ENCODE measurements at regions not wholly inside any gene's neighbourhood (a gene's known extent, or its start where the extent isn't known, plus 50 kb on each side); places are given as distances from the start of the nearest gene placed in this dataset.

DNA sequence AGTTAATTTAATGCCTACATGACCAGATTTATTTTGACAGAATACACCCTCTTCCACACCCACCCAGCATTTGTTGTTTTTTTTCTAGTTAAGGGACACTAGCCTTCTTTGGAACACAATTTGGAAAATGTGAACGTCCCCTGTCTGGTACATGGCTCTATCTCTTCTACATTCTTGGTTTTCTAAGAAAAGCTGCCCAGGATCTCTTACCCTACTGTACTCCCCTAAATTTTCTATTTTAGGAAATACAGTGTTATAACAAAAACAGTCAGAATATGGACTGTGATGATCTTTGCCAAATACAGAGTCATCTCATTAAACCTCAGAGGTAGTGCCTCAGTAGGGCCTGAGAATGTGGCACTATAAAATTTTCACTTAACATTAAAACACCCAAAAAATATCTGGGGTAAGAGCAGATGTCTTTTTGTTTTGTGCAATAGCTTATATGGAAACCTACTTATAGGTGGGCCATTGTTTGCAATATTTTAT is 93.1 kb upstream of the SPON1 start:
- no peak for DNase-seq (ENCODE audit: low read depth in 3 of 3)

DNA sequence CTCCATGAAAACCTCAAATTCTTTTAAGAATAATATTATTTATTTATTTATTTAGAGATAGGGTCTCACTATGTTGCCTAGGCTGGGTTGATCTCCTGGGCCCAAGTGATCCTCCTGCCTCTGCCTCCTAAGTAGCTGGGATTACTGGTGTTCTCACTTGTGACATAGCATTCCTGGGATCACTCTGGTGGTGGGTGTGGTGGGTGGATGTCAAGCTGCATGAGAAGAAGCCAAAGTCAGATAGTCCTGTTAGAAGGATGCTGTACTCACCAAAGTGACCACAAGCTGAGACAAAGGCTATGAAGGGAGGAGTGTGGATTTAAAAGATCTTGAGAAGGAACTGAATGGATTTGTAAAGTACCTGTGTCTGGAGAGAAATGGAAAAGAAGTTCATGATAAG is 87.9 kb upstream of the SPON1 start:
- no peak for DNase-seq (ENCODE audit: low read depth in 3 of 3)

DNA sequence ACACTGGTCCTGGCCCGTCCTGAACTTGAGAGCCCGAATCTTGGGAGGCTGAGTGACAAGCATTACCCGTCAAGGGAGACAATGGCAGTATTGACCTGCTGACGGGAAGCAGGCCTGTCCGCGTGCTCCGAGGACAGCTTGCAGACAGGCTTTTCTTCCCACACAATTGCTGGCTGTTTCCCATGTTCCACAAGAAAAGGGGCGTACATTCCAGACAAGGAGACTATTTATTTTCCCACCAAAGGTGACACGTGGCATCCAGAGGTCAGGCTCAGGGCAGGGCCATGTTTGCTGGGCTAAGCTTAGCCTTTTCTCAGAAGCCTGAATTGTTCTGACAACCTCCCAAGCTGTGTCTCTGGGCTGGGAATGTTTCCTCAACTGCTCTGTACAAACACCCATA is 86.9 kb upstream of the SPON1 start:
- DNase-seq (ENCODE audit: low read depth in 3 of 3), result no peak

DNA sequence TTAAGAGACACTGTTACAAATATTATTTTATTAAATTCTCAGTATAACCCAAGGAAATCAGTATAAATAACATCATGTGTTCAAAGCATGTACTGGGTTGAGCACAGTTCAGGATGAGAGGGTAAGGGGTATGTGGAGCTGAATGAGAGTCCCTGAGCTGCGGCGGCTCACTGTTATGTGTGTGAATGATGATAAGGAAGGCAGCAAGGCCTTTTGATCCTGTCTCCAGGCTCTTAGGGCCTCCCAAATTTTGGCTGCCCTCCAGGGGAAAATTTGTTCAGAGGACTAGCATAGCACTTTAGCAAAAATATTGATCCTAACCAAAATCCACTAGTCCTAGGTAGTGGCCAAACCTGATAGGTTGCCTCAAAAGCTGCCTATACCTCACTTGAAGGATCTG is 86.1 kb upstream of the SPON1 start:
- DNase-seq (ENCODE audit: low read depth in 3 of 3), result no peak

DNA sequence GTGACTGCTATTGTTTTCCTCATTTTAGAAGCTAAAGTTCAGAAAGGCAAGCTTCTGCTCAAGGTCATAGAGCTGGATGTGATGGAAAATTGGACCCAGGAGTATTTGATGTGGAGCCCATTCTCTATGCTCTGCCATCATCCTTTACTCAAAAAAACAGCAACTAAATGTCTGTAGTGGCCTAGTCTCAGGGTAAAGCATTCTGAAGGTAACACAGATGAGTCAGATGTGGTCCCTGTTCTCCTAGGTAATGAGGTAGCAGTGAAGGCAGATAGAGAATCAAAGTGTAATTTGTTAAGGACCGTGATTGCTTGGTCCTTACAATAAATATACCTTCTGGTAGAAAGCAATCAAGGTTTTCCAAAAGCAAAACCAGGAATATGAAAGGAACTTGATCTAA is 84.4 kb upstream of the SPON1 start:
- no peak for DNase-seq (ENCODE audit: low read depth in 3 of 3)

DNA sequence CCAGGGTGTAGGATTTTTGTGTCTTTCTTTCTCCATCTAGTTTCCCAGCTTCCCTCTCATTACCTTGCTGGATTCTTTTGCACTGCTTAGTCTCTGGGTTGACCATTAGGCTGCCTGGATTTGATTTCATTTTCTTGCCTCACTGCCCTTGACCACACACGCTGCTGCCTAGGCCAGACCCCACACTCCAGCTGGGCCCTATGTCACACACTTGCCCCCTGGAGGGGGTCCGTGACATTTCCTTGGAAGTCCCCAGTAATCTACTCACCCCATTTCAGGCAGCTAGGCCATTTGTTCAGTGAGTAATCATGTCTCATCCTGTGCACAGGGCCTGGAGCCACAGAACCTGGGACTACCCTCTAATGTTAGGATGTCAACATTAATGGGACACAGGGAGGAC is 81.9 kb upstream of the SPON1 start:
- DNase-seq (ENCODE audit: low read depth in 3 of 3), result no peak

DNA sequence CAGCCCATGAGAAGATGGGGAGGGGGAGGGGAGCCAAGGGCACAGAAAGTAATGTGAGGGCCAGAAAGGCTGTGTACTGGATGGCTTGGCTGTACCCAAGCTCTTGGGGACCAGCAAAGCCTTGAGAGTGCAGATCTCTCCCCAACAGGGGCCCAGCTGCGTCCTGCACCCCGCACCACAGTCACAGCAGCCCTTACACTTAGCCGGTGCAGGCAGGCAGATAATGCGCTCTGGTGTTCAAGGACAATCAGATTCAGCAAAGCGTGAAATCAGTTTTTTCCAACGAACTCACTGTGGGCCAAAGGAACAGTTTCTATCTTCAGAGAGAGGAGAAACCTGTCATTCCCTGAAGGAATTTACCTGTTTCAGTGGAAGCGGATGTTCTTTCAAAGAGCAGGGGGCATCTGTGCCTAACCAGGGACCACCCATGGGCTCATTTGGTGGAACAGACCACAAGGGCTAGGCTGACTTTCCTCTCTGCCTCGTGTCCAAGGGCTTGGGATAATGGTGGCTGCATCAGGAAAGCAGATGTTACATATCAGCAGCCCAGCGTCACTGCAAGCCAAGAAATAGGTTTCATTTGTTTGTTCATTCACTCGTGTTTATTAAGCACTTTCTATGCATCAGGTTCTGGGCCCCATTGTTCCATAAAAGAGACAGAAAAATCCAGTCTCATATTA is 81.2 kb upstream of the SPON1 start:
- DNase-seq (ENCODE audit: low read depth in 3 of 3), result no peak

DNA sequence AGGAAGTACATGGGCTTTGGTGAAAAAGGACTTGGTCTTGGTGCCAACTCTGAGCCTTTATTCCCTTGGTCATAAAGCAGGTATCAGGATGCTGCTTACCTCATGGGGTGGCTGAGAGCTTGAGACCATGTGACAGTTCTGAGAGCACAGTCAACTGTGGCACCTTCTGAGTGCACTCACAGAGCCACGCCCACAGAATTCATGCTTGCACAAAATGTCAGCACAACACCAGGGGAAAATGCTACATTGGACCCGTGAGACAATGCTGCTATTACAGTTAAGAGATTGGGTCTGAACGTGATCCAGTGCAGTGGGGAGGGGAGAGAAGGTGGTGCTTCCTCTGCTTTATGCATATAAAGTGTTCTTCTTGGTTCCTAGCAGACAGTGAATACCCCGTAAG is 79.5 kb upstream of the SPON1 start:
- DNase-seq (ENCODE audit: low read depth in 3 of 3), result no peak

DNA sequence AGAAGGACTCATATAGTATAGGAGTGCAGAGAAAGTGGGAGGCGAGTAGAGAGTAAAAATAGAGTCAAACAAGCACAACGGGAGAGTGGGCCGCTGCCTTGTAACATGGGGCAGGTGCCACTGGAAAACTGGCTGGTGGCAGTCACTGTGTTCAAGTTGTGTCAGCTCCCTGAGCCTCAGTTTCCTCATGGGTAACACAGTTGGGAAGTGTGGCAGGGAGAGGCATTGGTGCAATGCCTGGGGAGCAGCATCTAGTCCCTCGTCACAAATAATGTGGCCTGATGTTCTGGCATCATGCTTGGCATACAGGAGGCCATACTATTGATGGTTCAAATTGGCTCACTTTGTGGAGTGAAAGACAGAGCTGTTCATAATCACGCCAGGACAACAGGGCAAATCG is 78.9 kb upstream of the SPON1 start:
- DNase-seq (ENCODE audit: low read depth in 3 of 3), result no peak

DNA sequence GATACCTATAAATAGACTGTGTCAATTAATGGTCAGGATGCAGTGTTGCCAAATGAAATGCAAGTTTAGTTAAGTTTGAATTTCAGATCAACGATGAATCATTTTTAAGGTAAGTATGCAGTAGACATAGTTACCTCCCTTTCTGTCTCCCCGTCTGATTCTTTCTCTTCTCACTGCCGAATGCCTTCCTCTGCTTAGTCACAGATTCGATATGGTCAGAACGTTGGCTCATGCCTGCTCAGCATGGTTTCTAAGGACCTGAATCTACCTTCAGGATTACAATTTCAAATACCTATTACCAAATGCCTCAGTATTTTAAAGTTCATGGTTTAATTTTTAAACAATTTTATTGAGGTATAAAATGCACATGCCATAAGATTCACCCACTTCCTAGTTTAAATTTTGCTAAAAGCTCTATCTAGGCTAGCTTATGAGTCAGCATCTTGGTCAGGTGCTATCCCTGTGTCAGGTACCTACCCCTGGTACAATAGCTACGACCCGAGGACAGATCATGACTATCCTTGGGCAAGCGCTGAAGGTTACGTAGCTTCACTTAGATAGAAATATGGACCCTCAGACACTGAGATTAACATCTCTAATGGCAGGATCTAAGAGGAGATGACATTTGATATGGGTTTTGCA is 78.2 kb upstream of the SPON1 start:
- DNase-seq (ENCODE audit: low read depth in 3 of 3), result no peak

DNA sequence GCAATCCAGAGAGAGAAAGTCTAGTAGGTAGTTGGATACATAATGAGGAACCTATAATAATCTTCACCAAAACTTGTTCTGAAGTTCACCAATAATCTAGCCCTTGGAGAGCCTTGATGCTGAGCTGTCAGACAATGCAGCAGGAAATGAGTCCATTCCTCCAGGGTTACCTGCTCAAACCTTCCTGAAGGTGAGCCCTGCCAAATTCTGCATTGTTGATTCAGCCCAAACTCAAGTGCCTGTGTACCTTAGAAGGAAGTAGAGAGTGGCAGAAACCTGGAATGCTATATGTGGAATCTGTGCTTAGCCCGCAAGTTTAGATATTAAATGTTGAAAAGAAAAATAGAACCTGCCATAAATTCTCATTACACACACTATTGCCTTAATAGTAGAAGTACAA is 77.4 kb upstream of the SPON1 start:
- DNase-seq (ENCODE audit: low read depth in 3 of 3), result no peak

DNA sequence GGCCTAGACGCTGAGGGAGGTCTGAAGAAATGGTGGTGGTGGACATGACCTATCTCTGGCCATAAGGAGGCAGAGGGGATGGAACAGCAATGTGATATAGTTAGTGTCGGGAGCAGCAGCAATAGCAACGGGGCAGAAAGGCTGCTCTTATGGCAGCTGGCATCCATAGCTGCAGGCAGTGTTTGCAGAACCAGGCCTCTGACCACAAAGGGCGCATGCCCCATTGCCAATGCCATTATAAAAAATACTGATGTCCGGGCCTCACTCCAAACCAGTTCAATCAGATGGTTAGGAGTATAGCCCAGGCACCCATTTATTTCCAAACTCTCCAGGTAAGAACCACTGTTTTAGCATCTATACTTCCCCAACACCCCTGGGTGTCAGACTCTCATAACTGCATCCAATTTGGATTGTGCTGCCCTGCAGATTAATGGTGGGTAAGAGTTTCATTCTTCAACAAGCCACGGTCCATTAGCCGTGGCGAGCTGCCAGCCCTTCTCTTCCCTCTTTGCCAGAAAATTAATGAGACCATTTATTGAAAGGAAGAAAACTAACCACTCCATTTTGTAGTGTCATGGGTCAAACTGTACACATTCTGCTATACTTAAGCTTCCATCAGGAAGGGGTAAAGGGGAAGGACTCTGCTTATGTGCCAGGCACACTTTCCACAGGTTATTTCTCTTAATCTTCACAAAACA is 72.8 kb upstream of the SPON1 start:
- no peak for DNase-seq (ENCODE audit: low read depth in 3 of 3)

DNA sequence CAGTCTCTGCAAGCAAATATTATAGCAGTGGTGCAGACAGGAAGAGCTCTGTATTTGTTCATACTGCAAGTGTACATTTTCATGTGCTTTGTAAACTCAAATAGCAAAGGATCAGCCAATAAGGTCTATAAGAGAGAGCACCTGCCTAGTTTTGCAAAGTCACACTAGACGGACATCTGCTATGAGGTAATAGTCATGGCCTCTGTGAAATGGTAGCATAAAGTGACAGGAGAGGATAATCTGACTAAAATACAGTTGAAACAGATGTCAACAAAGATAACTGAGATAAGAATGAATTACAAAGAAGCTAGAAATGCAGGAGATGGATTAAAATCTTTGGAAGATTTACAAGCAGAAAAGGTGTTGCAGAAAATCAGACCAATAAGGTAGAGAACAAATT is 70.6 kb upstream of the SPON1 start:
- no peak for DNase-seq (ENCODE audit: low read depth in 3 of 3)

DNA sequence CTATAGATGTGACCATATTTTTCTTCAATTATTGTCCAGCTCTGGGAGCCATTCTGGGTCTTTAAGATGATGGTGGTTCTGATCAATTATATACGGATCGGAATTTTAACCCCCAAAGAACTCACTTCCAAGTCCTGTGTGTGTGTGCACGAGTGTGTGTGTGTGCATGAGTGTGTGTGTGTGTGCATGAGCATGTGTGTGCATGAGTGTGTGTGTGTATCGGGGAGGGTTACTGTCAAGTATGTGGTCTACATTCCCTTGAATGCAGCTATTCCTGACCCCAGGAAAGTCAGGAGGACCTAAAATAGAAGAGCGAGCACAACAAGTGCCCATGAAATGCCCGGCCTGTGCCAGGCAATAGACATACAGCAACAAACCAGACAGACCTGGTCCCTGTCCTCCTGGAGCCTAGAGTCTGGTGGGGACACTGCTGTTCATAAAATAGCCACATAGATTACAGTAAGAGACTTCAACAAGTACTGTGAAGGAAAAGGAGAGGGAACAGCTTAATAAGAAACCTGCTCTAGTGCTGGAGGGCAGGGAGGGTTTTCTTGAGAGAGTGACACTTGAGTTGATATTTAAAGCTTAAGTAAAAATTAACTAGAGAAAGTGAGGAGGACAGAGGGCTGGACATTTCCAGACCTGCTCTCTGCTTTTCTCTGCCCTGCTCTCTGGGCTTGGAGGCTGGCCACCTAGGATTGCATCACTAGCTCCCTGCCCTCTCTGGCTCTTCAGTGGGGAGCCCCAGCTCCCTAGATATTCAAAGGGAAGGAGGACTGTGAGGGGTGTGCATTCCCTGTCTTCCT is 66.1 kb upstream of the SPON1 start:
- no peak for DNase-seq (ENCODE audit: low read depth in 3 of 3)

DNA sequence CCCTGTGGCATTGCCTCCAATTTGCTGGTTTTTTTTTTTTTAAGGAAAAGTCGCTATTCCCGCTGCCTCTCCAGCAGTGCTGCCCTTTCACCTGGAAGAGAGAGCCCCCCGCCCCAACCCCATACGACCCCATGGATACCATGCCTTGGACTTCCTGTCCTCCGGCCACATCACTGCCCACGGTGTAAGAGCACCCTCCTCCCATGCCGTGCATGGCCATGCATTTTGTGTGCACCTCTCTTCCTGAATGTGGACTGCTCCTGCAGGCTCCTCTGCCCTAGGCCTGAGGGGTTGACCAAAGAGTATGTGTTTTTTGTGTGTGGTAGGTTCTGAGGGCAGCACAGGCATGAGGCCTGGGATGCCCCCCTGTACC is 65.6 kb upstream of the SPON1 start:
- DNase-seq (ENCODE audit: low read depth in 3 of 3), result no peak

DNA sequence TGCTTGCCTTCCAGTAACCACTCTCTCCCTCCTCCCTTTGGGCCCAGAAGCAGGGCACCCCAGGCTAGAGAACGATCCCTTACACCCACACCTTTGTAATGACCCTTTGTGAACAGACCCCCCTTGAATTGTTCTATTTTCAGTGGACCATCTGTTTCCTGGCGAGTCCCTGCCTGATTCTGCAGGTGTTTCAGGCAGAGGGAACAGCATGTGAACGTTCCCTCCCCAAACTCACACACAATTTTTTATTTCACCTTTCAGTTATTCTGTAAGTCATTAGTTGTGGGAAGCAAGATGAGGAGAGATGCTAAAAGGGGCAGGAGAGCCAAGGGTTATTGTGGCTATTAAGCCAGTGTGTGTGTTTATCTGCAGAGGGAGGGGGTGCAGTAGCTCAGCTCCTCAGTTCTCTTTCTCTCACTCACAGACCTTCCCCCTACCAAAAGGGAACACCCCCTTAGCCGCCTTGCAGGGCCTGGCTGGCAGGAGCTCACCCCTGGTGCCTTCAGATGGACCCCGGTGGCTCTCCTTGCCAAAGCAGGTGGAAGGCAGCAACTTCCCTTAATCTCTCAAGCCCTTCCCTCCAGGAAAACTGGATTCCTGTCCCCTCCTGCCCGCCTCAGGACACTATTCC is 64.8 kb upstream of the SPON1 start:
- DNase-seq (ENCODE audit: low read depth in 3 of 3), result no peak

DNA sequence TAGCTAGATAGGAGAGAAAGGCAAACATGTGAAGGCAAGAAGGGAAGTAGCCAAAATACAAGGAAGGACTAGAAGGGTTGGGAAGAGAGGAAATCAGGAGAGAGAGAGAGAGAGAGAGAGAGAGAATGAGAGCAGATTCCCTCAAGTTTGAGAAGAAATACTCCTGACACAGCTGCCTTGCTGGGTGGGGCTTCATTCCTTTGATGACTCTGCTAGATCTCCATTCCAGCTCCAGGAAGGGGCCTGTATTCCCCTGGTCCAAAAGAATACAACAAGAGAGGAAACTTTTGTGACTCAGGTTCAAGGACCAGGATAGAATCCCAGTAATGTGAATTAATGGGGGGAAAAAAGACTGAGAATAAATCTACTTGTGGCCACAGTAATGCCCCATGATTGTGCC is 62.9 kb upstream of the SPON1 start:
- DNase-seq (ENCODE audit: low read depth in 3 of 3), result no peak

DNA sequence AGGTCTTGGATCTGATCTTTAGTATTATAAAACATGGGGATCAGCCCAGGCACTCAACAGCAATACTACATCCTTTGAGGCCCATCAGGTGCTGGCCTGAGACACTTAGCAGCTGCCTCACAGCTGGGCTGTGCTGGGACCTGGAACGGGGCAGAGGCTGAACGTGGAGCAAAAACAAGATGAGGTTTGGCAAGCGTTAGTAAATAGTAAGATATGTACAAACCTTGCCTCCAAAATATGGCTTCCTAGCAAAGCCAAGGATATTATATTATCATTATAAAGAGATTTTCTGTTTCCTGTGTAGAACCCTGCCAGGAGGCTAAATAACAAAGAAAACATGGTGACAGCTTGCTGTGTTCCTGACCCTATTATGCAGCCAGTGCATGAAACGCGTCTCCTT is 60.0 kb upstream of the SPON1 start:
- no peak for DNase-seq (ENCODE audit: low read depth in 3 of 3)

DNA sequence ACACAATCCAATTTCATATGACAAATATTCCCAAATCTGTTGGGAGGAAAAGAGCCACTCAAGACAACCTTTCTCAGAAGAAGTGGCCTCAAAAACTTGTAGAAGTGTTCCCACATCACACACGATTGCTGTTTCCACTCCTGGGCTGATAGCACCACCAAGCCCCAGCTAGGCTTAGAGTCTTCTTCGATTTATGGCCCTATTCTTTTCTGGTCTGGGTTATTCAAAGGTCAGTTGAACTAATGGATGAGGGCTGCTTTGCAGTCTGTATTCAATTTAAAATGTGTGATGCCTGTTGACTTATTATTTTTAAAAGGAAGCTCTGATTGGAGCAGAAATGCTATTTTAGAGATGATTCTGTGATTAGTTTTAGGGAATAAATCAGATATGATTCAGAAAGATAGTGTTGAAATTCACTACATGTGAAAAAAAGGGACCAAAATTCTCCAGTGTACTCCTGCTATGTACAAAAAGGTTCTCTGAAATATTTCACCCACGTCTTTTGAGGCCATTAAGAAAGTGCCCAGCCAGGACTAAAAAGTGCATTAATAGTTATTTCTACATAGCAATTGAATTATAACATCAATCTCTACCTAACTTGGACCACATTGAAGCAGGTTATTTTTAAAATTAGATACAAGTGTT is 57.3 kb upstream of the SPON1 start:
- DNase-seq (ENCODE audit: low read depth in 3 of 3), result no peak

DNA sequence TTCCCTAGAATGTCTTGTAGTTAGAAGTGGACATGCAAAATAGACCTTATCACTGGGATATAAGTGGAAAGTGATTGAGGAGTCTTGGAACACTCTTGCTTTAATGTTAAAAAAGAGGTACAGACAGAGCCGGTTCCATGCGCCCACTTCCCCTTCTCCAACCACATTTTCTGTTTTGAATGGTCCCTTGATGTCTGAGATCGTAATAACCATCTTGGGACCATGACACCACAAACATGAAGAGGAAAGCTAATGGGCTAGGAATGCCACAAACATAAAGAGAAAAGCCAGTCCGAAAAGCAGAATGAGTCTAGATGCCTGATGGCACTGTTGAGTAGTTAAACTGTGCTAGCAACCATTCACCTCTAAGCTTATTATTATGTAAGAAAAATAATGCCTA is 54.8 kb upstream of the SPON1 start:
- DNase-seq (ENCODE audit: low read depth in 3 of 3), result no peak

DNA sequence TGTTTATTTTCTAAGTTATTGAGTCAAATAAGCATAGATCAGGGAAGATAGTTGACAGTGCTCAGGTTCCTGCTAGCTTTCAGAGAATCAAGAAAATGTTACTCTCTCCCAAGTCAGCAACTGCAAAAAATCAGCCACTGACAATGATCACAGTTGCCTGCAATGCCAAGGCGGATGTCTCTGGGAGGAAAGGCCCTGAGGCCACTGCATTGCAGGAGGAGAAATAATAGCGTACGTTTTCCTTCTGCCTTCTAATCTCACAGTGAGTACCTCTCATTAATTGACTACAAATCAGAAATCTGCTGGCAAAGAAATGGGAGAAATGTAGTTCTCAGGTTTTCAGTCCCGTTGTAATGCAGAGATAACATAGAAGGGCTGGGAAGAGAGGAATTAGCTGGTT is 54.0 kb upstream of the SPON1 start:
- DNase-seq (ENCODE audit: low read depth in 3 of 3), result no peak

Data from stimulated activated CD4-positive, alpha-beta T cell treated with anti-CD3 and anti-CD28 coated beads, TNF-alpha, amount 100 ng/mL, for 4 hours (primary cell).